A549 (cell line): ENCODE measurements at regions not wholly inside any gene's neighbourhood (a gene's known extent, or its start where the extent isn't known, plus 50 kb on each side); places are given as distances from the start of the nearest gene placed in this dataset.
"Not testable (repeated sequence)": the region's sequence is repeated elsewhere in the genome, so short reads cannot be mapped to it uniquely, and the experiment has no call there.

ENCODE experiments used
- ATAC-seq, 2 experiments: fragments of 200-7000 bp in 1 of 2; fragments of >200 bp in 1 of 2; cut with Nextera tagmentation in 1 of 2; cut with Tn5 transposase in 1 of 2; 3 replicates each; pipeline versions ENCODE4 v1.8.0 to v1.9.1; 2018 to 2020; ENCODE audit warnings: mild to moderate bottlenecking in 1 of 2, moderate library complexity in 1 of 2
- CTCF ChIA-PET: fragments of 300-600 bp; sonication (Branson Sonifier 250); formaldehyde crosslinking; extraction: SDS; loops from one replicate; lab custom pipeline; 2021; ENCODE audit warnings: antibody characterized with exemption, inconsistent platforms; lab: Yijun Ruan, JAX
- POLR2A ChIA-PET: fragments of 350-600 bp; formaldehyde crosslinking; extraction: SDS; loops from one replicate; lab custom pipeline; 2021; ENCODE audit warnings: antibody characterized with exemption, inconsistent platforms; lab: Yijun Ruan, JAX
- DNase-seq, 2 experiments: peaks; one replicate each; pipeline versions ENCODE4 v3.0.0 to v3.0.0-alpha.2; 2011 to 2016; ENCODE audit warnings: low read depth in 1 of 2, low spot score in 1 of 2
- FAIRE-seq: peaks from 2 replicates; lab custom pipeline; 2011; peaks lifted over from hg19 to GRCh38; lab: Jason Lieb, UNC
- H3K27ac ChIP-seq, 2 experiments: fragments of >200 bp; sonication (Bioruptor Twin); formaldehyde crosslinking; 3 replicates each; pipeline ENCODE4 v1.5.1; 2016 to 2017
- H3K4me1 ChIP-seq: fragments of >200 bp; sonication (Bioruptor Twin); formaldehyde crosslinking; 3 replicates; pipeline ENCODE4 v1.6.1; 2016
- H3K4me2 ChIP-seq: fragments of >200 bp; sonication (Bioruptor Twin); formaldehyde crosslinking; 3 replicates; pipeline ENCODE4 v1.6.1; 2016
- H3K4me3 ChIP-seq: fragments of >200 bp; sonication (Bioruptor Twin); formaldehyde crosslinking; 3 replicates; pipeline ENCODE4 v1.5.1; 2016
- H3K9me3 ChIP-seq: fragments of >200 bp; sonication (Bioruptor Twin); formaldehyde crosslinking; 3 replicates; pipeline ENCODE4 v1.6.1; 2016
- CHD4 ChIP-seq: fragments of 200-600 bp; sonication (generic); IDR thresholded peaks from 2 replicates; pipeline ENCODE4 v1.6.1; 2016; ENCODE audit warnings: antibody characterized with exemption, mild to moderate bottlenecking, borderline replicate concordance
- HOXB5 ChIP-seq: fragments of 250-450 bp; sonication (Bioruptor Pico); IDR thresholded peaks from 2 replicates; pipeline ENCODE4 v1.5.0; 2020; ENCODE audit warnings: mild to moderate bottlenecking, moderate library complexity
- KDM1A ChIP-seq: fragments of 200-600 bp; sonication (generic); IDR thresholded peaks from 2 replicates; pipeline ENCODE4 v1.6.1; 2016; ENCODE audit warnings: low read depth, mild to moderate bottlenecking
- MAFK ChIP-seq: fragments of 450-650 bp; IDR thresholded peaks from 2 replicates; pipeline ENCODE4 v1.6.1; 2014; ENCODE audit not compliant: partially characterized antibody
- MAZ ChIP-seq: fragments of 150-350 bp; IDR thresholded peaks from 2 replicates; pipeline ENCODE4 v1.6.1; 2014; ENCODE audit warnings: antibody characterized with exemption, low read depth, low read length, borderline replicate concordance
- RAD21 ChIP-seq, 2 experiments: fragments of >200 bp in 1 of 2; sonication (Bioruptor Twin) in 1 of 2; formaldehyde crosslinking in 1 of 2; IDR thresholded peaks in 1 of 2; conservative IDR thresholded peaks in 1 of 2; 2 replicates in 1 of 2; 3 replicates in 1 of 2; pipeline ENCODE4 v1.6.1; 2012 to 2018; ENCODE audit warnings: inconsistent platforms in 1 of 2
- RARB ChIP-seq: fragments of 250-450 bp; sonication (Bioruptor Pico); IDR thresholded peaks from 2 replicates; pipeline ENCODE4 v1.8.0; 2021; ENCODE audit warnings: mild to moderate bottlenecking, moderate library complexity
- ZC3H11A ChIP-seq: fragments of 450-650 bp; IDR thresholded peaks from 2 replicates; pipeline ENCODE4 v1.6.1; 2014; ENCODE audit warnings: antibody characterized with exemption, mild to moderate bottlenecking
- WGBS: methylation state at CpG from one replicate; pipeline ENCODE4 v1.1.6; 2017; ENCODE audit errors: missing lambda C conversion rate; 5-methylcytosine and 5-hydroxymethylcytosine counted together

DNA sequence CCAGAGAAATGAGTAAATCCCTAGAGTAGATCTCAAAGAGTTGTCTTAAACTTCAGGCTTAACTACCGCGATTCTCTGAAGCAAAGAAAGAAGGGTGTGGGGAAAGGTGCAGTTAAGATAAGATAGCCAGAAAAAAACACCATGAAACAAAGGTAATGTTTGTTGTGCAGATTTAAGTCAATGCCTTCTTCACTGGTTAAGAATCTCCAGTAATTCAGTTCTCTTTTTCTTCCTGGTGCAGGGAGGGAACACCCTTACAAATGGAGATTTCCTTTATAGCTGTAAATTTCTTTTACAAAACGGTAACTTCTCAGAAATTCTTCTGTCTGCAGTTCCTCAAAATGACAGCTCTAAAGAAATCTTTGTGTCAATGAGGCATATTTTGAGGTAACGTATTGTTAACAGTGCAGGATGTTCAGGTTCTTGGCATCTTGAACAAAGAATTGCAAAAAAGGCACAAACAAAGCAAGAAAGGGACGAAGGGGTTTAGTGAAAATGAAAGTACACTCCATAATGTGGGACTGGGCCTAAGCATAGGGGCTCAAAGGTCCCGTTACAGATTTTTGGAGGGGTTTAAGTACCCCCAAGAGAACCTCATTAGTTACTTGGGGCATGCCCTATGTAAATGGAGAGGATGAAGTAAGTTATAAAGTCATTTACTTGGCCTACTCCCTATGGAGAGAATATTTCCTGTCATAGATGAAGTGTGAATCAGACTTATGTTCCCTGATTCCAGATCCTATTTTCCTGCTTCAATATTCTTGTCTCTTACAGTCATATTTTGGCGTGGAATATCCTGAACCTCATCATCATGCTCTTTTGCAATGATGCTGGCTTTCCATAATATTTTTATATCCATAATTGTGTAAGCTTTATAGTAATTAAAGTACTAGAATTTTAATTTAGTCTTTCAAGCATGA is 492.0 kb downstream of the PCDH11X start:
- CTCF ChIA-PET = no interaction called here
- no peak for FAIRE-seq
- 22% methylated on average over 7 of the region's 7 CpGs for WGBS
- Histone ChIP-seq H3K4me1 (no peaks in the 10 kb centered on the region), H3K27ac (no peak overlapping the region), H3K4me2 (no peak overlapping the region), H3K9me3 (no peaks in the 10 kb centered on the region), H3K4me3 (no peak overlapping the region)
- ATAC-seq = no peak
- POLR2A ChIA-PET = no interaction called here
- TF ChIP-seq RARB = no peak
- no peak for TF ChIP-seq MAZ
- DNase-seq = no peak

DNA sequence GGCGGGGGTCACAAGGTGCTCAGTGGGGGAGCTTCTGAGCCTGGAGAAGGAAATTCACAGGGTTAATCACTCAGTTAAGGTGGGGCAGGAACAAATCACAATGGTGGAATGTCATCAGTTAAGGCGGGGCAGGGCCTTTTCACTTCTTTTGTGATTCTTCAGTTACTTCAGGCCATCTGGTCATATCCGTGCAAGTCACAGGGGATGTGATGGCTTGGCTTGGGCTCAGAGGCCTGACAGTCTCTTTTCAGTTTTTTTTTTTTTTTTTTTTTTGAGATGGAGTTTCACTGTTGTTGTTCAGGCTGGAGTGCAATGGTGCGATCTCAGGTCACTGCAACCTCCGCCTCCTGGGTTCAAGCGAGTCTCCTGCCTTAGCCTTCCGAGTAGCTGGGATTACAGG is 499.4 kb downstream of the PCDH11X start:
- H3K4me1 ChIP-seq, H3K9me3 ChIP-seq, H3K27ac ChIP-seq, DNase-seq, CTCF ChIA-PET, FAIRE-seq, POLR2A ChIA-PET, H3K4me3 ChIP-seq, H3K4me2 ChIP-seq, ATAC-seq: not testable (repeated sequence)
- 11% methylated on average over 3 of the region's 7 CpGs for WGBS

DNA sequence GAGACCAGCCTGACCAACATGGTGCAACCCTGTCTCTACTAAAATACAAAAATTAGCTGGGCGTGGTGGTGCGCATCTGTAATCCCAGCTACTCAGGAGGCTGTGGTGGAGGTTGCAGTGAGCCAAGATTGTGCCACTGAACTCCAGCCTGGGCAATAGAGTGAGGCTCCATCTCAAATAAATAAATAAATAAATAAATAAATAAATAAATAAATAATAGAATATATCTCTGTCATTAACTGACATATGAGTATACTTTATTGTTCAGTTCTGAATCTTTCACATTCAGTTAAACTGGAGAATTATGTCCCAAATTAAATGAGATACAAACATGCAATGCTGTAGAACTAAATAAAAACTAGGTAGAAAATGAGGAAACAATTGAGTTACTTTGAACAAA is 501.2 kb downstream of the PCDH11X start:
- POLR2A ChIA-PET, CTCF ChIA-PET, H3K4me2 ChIP-seq, H3K9me3 ChIP-seq, FAIRE-seq, H3K4me3 ChIP-seq, H3K27ac ChIP-seq, H3K4me1 ChIP-seq, ATAC-seq, DNase-seq: not testable (repeated sequence)
- TF ChIP-seq ZC3H11A = peak; percentile 32; the same call in 1 of the 2 replicates
- whole genome bisulfite sequencing = 40% methylated on average over 2 of the region's 2 CpGs

GRCh38 chrX:92283308-92283707 is 504.1 kb downstream of the PCDH11X start:
- H3K9me3 ChIP-seq = no peaks in the 10 kb centered on the region
- CTCF ChIA-PET = no interaction called here
- no peak overlapping the region for H3K4me3 ChIP-seq
- DNase-seq (no peak), FAIRE-seq (no peak)
- TF ChIP-seq HOXB5 (no peak), CHD4 (no peak), KDM1A (no peak), MAFK (peak; percentile 63), ZC3H11A (no peak), RAD21 (conservative IDR thresholded peaks at IDR 0.05 in 1 of 2, IDR thresholded peaks at IDR 0.05 in 1 of 2) (no peak)
- TF ChIP-seq, all 56 proteins: peak for 1
- POLR2A ChIA-PET = no interaction called here
- no peak overlapping the region for H3K4me2 ChIP-seq
- no peak overlapping the region for H3K27ac ChIP-seq
- no peak for ATAC-seq
- no peaks in the 10 kb centered on the region for H3K4me1 ChIP-seq
- 10% methylated on average over 3 of the region's 3 CpGs for WGBS

GRCh38 chrX:92298067-92298466 is 518.9 kb downstream of the PCDH11X start:
- DNase-seq, ATAC-seq, H3K4me1 ChIP-seq, H3K9me3 ChIP-seq, CTCF ChIA-PET, FAIRE-seq, H3K4me3 ChIP-seq, H3K27ac ChIP-seq, H3K4me2 ChIP-seq, POLR2A ChIA-PET: not testable (repeated sequence)
- 1% methylated on average over 3 of the region's 3 CpGs for WGBS

DNA sequence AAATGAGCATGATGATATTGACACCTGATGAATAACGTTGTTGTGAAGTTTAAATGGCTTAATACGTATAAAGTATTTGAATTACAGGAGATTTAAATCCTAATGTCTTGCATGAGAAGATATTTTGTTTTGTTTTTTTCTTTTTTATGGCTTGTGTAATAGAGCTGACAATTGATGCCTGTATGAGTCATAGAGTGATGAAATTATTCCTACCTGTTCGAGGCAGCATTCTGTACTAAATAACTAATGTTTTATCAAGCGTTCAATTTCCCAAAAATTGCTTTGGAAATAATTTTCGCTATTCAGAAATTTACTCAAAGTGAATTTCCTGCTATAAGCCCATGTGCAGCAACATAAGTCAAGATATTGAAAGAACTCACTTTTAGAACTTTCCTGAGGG is 554.0 kb downstream of the PCDH11X start:
- H3K4me3 ChIP-seq, H3K9me3 ChIP-seq, DNase-seq, H3K27ac ChIP-seq, POLR2A ChIA-PET, CTCF ChIA-PET, ATAC-seq, H3K4me2 ChIP-seq, FAIRE-seq, H3K4me1 ChIP-seq: not testable (repeated sequence)
- WGBS = 2% methylated on average over 5 of the region's 5 CpGs

GRCh38 chrX:92351065-92351464 is 571.9 kb downstream of the PCDH11X start:
- H3K27ac ChIP-seq, ATAC-seq, FAIRE-seq, DNase-seq, H3K4me1 ChIP-seq, CTCF ChIA-PET, H3K9me3 ChIP-seq, POLR2A ChIA-PET, H3K4me3 ChIP-seq, H3K4me2 ChIP-seq: not testable (repeated sequence)
- 2% methylated on average over 6 of the region's 6 CpGs for WGBS
